ENCODE measurements at regions not wholly inside any gene's neighbourhood (a gene's known extent, or its start where the extent isn't known, plus 50 kb on each side); places are given as distances from the start of the nearest gene placed in this dataset.

- TF ChIP-seq CTCF (IDR thresholded peaks at IDR 0.05; ENCODE audit: low read depth, low read length, missing input control) = no peak
- TF ChIP-seq TAF1 (conservative IDR thresholded peaks at IDR 0.05) = no peak
- no peak for TF ChIP-seq RAD21 (IDR thresholded peaks at IDR 0.05)
- no peak for TF ChIP-seq MAX (IDR thresholded peaks at IDR 0.05)
- no peak for TF ChIP-seq JUND (IDR thresholded peaks at IDR 0.05)
- no peak for TF ChIP-seq GABPA (IDR thresholded peaks at IDR 0.05 in 1 of 2, conservative IDR thresholded peaks at IDR 0.05 in 1 of 2)
- TF ChIP-seq RXRA (IDR thresholded peaks at IDR 0.05) = no peak
- no peak for TF ChIP-seq REST (IDR thresholded peaks at IDR 0.05)
- TF ChIP-seq YY1 (IDR thresholded peaks at IDR 0.05) = no peak
- no peak for TF ChIP-seq EGR1 (IDR thresholded peaks at IDR 0.05; ENCODE audit: low read depth in 2 of 2)
- no peak for TF ChIP-seq ATF3 (IDR thresholded peaks at IDR 0.05)
- no peak for TF ChIP-seq ZBTB33 (IDR thresholded peaks at IDR 0.05)
- TF ChIP-seq SP1 (IDR thresholded peaks at IDR 0.05) = no peak
- no peak for TF ChIP-seq FOXA1 (IDR thresholded peaks at IDR 0.05)
These were observed 675.9 kb upstream of the ADGRL4 start for GRCh38 chr1:79682478-79682877.

Measured in liver (tissue), 3 donors.